HG03196 (cell line): ENCODE measurements at regions not wholly inside any gene's neighbourhood (a gene's known extent, or its start where the extent isn't known, plus 50 kb on each side); places are given as distances from the start of the nearest gene placed in this dataset.

Source experiments
- ATAC-seq: cut with Tn5 transposase; IDR thresholded peaks from one replicate; pipeline ENCODE4 v1.9.1; 2021; ENCODE audit not compliant: unreplicated experiment

DNA sequence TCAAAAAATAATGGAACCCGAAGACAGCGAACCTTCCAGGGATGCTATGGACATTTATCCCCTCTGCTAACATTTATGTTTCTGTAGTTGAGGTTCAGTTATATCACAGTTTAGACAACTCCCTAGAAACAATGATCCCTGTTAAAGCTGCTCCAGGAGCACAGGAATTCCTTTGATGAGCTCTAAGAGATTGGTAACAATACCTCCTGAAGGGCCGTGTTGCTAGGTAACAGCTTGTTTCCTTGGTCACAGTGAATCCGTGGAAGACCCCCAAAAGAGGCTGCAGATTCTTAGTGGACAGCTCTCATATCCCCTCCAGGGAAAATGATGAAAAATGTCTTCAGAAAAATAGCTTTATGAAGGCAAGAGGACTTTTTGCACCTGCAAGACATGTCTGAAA is 160.2 kb downstream of the SERPINI1 start:
- ATAC-seq = no peak

- no peak for ATAC-seq
These were observed 159.7 kb downstream of the SERPINI1 start for GRCh38 chr3:167895178-167895577.

- ATAC-seq = no peak
These were observed 156.7 kb downstream of the SERPINI1 start for GRCh38 chr3:167892205-167892604.

GRCh38 chr3:167887096-167887495 is 151.6 kb downstream of the SERPINI1 start:
- ATAC-seq = no peak

- ATAC-seq = no peak
These were observed 151.2 kb downstream of the SERPINI1 start for GRCh38 chr3:167886690-167887089.

GRCh38 chr3:167885277-167885676 is 149.8 kb downstream of the SERPINI1 start:
- ATAC-seq = no peak

DNA sequence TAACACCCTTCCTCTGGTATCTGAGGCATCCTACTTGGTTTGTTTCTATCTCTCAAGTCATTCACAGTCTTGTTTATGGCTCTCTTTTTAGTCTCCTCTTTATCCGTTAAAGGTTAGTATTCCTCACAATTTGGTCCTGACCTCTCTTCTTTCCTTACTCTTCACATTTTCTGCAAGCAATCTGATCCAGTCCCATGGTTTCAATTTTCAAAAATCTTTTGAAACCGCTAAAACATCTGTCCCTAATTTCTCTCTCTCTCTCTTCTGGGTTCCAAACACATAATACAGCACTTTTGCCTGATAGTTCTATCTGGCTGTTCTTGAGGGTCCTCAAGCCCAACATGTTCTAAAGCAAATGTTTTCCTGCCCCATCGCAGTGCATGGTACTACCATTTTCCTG is 149.0 kb downstream of the SERPINI1 start:
- no peak for ATAC-seq

DNA sequence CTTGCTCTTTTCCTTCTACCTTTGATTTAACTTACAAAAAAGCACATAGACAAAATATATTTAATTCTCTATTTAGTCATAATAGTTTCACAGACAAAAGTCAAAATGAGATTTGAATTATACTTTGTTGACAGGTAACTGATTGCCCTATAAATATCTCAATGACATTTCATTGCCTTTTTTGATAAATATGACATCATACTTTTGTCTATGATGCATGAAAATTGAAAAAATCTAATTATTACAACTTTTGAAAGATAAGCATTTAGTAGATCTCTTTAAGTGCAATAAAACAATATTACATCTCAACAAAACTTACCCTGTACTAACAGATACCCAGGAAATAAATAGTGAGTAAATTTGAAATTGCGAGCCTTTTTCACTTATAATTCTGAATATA is 147.9 kb downstream of the SERPINI1 start:
- no peak for ATAC-seq

DNA sequence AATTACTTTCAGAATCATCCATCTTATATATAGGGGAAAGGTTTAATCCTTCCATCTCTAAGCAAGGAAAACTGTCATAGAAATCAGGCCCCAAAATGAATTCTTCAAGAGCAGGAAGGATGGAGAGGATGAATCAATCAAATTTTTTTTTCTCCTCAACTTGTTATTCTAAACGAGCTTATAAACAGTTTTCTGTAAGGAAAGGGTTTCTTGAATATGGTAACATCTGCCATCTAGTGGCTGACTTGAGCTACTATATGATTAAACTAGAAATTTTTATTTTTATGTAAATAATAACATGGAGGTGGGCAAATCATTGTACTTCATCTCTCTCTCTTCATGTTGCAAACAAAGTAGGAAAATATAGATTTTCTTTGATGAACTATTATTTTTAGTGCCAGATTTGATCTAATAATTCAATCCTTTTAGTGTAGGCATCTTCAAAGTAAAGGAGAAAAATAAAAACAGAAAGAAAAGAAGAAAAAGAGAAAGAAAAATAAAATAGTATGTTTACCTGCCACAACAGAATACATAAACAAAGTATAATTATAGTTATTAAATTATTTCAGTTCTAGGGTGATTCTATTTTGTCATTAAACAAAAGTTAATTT is 146.6 kb downstream of the SERPINI1 start:
- peak; percentile 83 for ATAC-seq

- no peak for ATAC-seq
These were observed 144.7 kb downstream of the SERPINI1 start for GRCh38 chr3:167880183-167880582.

DNA sequence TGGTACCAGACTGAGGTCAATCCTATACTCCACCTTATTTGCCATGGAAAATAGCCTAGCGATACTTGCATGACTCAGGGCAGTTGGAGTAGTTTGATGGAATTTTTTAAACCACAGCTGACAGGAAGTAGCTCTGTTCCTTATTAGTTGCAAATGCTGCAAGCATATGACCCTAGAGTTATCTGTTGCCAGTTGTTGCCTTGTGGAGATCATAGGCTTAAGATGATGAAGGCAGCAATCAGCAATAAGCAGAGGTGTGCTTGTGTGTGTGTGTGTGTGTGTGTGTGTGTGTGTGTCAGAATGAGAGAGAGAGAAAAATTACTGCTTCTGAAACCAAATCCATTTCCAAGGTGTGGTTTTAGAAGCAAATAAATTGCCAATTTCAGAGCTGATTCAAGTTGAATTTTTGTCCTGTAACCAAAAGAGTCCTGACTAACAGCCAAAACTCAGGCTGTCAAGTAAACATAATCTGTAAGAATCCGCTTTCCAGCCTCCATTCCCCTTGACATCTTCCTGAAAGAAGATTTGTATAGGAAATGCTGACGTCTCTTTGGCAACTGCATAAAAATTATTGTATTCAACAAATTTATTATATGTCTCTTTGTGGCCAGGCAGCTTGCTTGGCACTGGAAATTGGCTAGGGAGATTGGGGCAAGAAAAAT is 141.2 kb downstream of the SERPINI1 start:
- ATAC-seq = no peak
